Stimulated activated CD8-positive, alpha-beta memory T cell treated with anti-CD3 and anti-CD28 coated beads, Interleukin-7, amount 100 ng/mL, for 4 hours (primary cell): ENCODE measurements at regions not wholly inside any gene's neighbourhood (a gene's known extent, or its start where the extent isn't known, plus 50 kb on each side); places are given as distances from the start of the nearest gene placed in this dataset.

Experiments used
- DNase-seq, 2 donors: peaks; one replicate each; pipeline ENCODE4 v3.0.0-alpha.2; 2020; ENCODE audit warnings: low read depth in 2 of 2

DNA sequence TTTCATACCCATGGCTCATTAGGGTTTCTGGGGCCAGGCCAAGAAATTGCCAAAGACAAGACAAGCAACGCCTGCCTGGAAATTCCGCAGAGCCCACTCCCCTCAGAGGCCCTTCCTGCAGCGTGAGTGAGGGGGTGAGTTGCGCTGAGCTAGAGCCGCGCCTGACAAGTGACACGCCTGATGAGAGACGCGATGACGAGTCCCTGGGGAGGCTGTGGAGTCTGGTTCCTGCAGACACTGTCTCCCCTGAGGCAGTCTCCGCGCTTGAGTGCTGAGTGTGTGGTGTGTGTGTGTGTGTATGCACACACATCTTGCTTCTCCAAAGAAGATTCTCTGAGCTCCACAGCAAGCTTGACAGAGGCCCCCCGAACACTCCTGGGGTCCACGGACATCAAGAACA, 269.8 kb downstream of the BCOR start:
- DNase-seq = no peak

DNA sequence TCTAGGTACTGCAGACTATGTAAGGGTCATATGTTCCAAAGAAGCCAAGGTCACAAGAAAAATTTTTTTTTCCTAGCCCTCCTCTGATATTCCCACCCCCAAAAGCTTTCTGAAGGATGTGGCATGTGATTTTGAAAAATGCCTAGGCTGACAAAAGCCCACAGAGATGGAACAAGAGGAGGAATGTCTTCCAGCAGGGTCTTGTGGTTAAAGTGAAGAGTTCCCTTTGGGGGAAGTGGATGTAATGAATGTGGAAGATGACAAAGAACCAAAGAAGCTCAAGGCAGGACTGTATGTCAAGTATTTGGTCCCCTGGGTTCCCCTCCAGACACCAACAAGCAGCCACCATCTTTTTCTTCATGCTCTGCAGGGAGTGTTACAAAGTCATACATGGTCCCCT, 268.8 kb downstream of the BCOR start:
- no peak for DNase-seq

DNA sequence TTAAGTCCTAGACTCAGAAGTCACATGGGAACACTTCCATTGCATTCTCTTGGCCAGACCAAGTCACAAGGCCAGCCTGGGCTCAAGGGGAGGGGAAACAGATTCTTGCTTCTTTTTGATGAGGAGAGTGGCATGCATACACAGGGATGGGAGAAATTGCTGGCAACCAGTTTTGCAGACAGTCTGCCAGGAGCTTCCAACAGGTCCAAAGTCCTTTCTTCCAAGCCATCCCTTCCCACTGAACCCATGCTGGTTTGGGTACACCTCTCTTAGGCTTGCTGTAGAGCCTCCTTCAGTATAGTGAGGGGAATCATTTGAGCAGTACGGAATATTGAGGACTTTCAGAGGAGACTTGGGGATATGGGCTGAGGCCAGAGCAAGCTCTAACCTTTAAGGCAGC, 267.8 kb downstream of the BCOR start:
- no peak for DNase-seq

GRCh38 chrX:39830414-39830813, 267.3 kb downstream of the BCOR start:
- no peak for DNase-seq

GRCh38 chrX:39832211-39832610, 265.5 kb downstream of the BCOR start:
- no peak for DNase-seq

- DNase-seq = no peak
These were observed 263.2 kb downstream of the BCOR start for GRCh38 chrX:39834600-39834999.

DNA sequence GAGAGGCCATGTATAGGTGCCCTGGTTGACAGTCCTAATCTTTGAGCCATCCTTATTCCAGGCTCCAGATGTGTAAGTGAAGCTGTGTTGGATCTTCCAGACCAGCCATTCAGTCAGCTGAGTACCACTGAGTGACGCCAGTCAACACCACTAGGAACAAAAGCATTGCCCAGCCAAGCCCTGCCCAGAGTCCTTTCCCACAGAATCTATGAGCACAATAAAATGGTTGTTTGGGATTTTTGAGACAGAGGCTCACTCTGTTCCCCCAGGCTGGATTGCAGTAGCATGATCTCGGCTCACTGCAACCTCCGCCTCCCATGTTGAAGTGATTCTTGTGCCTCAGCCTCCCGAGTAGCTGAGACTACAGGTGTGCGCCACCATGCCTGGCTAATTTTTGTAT, 262.5 kb downstream of the BCOR start:
- DNase-seq = no peak

- no peak for DNase-seq
These were observed 262.0 kb downstream of the BCOR start for GRCh38 chrX:39835776-39836175.

DNA sequence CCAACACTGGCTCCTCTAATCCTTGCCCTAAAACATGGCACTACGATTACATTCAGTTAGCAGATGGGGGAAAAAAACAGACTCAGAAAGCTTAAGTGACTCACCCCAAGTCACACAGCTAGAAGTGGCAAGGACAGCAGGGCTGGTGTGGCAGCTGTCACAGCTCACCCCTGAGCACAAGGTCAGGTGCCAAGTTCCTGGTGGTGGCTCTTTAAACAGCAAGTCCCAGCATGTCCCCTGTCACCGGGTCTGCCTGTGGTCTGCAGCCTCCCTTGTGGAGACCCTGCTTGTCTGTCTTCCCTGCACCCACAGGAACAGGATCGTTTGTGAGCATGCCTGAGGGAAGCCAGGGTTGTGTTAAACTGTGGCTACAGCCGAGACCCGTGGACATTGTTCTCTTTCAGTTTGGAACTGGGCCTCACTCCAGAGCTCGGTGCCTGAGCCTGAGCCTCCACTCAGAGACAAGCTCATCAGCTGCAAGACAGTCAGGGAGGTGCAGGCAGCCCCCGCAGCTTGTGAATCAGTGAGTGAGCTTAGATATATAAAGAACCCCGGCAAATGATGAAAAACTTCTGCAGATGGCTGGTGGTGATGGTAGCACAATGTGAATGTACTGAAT, 260.8 kb downstream of the BCOR start:
- DNase-seq = no peak

- no peak for DNase-seq
These were observed 260.1 kb downstream of the BCOR start for GRCh38 chrX:39837688-39838087.

- DNase-seq = no peak
These were observed 258.4 kb downstream of the BCOR start for GRCh38 chrX:39839371-39839770.

GRCh38 chrX:39840133-39840532, 257.6 kb downstream of the BCOR start:
- DNase-seq = no peak

DNA sequence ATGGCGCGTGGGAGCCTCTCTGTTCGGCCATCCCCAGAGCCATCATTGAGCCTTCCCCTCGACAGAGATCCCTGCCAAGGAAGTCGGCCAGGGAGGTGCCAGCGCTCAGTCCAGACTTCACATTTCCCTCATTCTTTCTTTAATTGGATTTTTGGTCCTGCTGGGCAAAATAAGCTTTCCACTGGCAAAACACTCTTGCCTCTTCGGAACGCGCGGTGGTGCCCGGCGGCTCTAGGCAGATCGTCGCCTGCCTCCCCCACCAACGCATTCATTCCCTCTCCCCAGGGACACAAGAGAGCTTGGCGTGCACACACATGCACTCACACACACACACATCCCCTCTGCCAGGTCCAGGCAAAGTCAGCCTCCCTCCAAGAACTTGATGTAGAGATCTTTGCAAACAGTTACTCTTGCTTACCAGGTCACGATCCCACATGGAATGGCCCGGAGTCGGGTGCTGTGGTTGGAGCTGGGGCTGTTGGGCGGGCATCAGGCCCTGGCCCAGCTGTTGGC, 257.1 kb downstream of the BCOR start:
- DNase-seq = no peak

DNA sequence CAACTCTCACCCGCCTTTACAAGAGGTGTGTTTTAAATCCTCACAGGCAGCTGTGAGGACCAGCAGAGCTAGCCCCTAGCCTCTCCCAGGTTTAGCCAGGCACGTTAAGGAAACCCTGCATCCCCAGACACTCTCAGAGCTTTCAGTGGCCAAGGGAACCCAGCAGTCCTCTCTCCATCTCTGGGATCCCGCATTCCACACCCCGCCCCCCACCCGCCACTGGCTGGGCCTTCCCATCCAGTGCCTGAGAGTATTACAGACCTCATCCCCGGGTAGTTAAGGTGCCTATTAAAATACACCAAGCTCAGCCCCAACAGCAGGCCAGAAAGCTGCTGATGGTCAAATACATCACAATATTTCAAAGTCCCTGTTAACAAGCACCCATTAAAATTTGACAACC, 256.2 kb downstream of the BCOR start:
- DNase-seq = no peak

- no peak for DNase-seq
These were observed 255.3 kb downstream of the BCOR start for GRCh38 chrX:39842281-39842973.

DNA sequence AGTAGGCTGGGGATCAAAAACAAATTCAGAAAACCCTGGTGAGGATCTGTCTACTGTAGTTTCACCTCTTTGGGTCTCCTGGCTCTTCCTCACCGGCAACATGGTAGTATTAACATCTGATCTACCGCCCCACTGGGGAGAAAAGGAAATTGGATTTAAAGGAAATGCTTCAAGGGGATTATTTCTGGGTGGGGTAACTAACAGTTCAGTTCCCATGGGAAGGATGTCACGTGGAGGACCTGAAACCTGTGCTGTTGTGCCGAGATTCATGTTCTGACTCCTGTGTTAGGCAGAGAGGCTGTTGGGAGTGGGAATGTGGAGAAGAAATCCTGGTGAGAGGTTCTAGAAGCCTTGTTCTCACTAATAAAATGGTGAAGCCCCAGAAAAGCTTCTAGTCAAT, 254.4 kb downstream of the BCOR start:
- DNase-seq = no peak

DNA sequence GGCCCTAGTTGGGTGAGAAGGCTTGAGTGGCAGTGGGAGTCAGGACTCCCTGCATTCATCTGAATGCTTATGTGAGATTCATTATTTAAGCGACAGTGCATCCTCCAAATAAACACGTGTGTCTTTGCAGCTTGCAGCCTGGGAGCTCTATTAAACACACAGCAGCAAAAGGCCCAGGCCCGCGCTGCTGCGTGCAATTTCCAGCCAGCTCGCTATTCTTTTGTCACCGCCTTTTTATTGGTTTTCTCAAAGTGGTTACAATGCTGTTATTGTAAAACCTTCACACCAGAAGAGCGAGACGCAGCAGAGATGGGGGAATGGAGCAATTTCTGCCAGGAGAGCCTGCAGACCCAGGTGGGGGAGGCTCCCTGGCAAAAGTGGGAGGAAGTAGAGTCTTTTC, 252.5 kb downstream of the BCOR start:
- no peak for DNase-seq

DNA sequence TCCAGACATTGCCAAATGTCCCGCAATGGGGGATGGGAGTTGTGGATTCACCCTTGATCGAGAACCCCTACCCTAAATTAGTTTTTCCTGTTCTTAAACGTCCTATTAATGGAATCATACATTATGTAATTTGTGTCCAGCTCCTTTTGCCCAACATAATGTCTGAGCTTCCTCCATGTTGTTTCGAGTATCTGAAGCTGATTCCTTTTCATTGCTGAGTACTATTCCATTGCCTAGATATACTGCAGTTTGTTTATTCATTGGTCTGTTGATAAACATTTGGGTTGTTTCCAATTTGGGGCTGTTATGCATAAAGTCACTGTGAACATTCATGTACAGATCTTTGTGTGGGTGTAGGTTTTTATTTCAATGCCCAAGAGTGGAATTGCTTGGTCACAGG, 251.3 kb downstream of the BCOR start:
- DNase-seq = no peak

DNA sequence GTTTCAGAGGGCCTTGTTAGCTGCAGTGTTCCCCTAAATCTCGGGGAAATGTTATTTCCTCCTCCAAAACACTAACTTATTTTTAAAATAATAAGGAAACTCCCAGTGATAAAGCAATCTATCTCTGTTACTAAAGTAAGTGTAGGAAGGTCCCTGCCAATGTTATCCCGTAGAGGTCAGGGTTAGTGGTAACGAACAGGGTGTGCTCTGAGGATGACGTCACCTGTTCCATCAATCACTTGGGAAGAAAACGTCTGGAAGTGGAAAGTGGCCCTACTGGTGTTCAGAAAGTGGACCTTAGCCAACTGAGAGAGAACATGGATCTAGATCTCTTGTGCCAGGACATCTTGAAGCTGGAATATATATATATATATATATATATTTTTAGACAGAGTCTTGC, 249.5 kb downstream of the BCOR start:
- no peak for DNase-seq

GRCh38 chrX:39848900-39849299, 248.9 kb downstream of the BCOR start:
- no peak for DNase-seq

DNA sequence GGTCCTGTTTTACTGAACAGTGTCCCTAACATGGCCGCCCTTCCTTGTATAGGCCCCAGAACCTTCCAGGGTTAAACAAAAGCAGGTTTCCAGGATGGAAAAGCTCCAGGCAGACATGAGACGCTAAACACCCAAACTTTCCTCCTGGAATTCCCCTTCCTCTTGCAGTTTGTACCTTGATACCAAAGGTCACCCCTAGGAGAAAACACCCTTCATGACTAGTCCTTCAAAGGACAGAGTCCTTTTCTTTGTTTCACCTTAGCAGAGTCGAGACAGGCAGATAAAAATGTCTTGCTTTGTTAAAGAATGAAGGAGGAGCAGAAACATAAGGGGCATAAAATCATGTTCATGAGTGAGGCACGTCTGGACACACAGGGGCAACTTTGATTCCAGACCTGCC, 247.5 kb downstream of the BCOR start:
- DNase-seq = no peak

DNA sequence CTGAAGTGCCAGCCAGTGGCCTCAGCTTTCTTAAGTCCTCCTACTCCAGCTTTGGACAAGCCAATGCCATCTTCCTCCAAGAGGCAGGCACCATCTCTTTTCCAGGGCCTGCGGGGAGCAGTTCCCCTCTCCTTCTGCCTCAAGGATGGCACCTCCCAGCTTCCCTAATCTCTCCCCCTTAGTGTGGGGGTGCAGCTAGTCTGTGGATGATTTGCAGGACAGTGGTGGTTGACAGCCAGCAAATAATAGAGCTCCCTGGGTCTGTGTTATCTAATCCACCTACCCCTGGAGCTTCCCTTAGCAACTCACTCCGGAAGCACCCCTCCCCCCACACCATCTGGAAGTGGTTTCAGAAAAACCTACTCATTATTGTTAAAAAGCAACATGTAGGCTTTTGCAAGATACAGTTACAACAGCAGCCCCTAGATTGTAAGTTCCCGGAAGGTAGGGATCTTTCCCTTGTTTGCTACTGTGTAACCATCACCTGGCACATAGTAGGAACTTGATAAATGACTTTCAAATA, 247.1 kb downstream of the BCOR start:
- no peak for DNase-seq

- no peak for DNase-seq
These were observed 245.9 kb downstream of the BCOR start for GRCh38 chrX:39851745-39852455.
